Smooth muscle cell (in vitro differentiated cells): ENCODE measurements at regions not wholly inside any gene's neighbourhood (a gene's known extent, or its start where the extent isn't known, plus 50 kb on each side); places are given as distances from the start of the nearest gene placed in this dataset.

Source experiments
- DNase-seq: peaks from one replicate; lab custom pipeline; 2025; ENCODE audit not compliant: unreplicated experiment; lab: John Stamatoyannopoulos, UW
- H2AFZ ChIP-seq: fragments of 200-600 bp; sonication (generic); 2 replicates; pipeline ENCODE4 v1.6.0; 2016; ENCODE audit warnings: antibody characterized with exemption, low read depth, mild to moderate bottlenecking
- H3F3A ChIP-seq: fragments of 200-600 bp; sonication (generic); 2 replicates; pipeline ENCODE4 v1.6.0; 2017; ENCODE audit warnings: antibody characterized with exemption, low read depth
- H3K27ac ChIP-seq: fragments of 200-600 bp; sonication (generic); 2 replicates; pipeline ENCODE4 v1.5.1; 2016; ENCODE audit warnings: low read depth, mild to moderate bottlenecking
- H3K27me3 ChIP-seq: fragments of 200-600 bp; sonication (generic); 2 replicates; pipeline ENCODE4 v1.6.1; 2016; ENCODE audit warnings: low read depth, mild to moderate bottlenecking
- H3K36me3 ChIP-seq: fragments of 200-600 bp; sonication (generic); 2 replicates; pipeline ENCODE4 v1.5.1; 2016; ENCODE audit warnings: low read depth
- H3K4me1 ChIP-seq: fragments of 200-600 bp; sonication (generic); 2 replicates; pipeline ENCODE4 v1.5.1; 2016; ENCODE audit warnings: low read depth
- H3K4me2 ChIP-seq: fragments of 200-600 bp; sonication (generic); 2 replicates; pipeline ENCODE4 v1.6.0; 2016; ENCODE audit warnings: mild to moderate bottlenecking
- H3K4me3 ChIP-seq: fragments of 200-600 bp; sonication (generic); 2 replicates; pipeline ENCODE4 v1.5.1; 2016; ENCODE audit warnings: mild to moderate bottlenecking
- H3K79me2 ChIP-seq: fragments of 200-600 bp; sonication (generic); 2 replicates; pipeline ENCODE4 v1.6.0; 2016; ENCODE audit warnings: low read depth, mild to moderate bottlenecking
- H3K9ac ChIP-seq: fragments of 200-600 bp; sonication (generic); 2 replicates; pipeline ENCODE4 v1.6.0; 2016; ENCODE audit warnings: low read depth
- H3K9me3 ChIP-seq: fragments of 200-600 bp; sonication (generic); replicated peaks from 2 replicates; pipeline ENCODE4 v1.5.1; 2016; ENCODE audit warnings: low read depth
- H4K20me1 ChIP-seq: fragments of 200-600 bp; sonication (generic); 2 replicates; pipeline ENCODE4 v1.6.0; 2016; ENCODE audit warnings: low read depth
- CTCF ChIP-seq: fragments of 200-600 bp; sonication (generic); IDR thresholded peaks from 2 replicates; pipeline ENCODE4 v1.5.1; 2017; ENCODE audit warnings: borderline replicate concordance, mild to moderate bottlenecking, antibody characterized with exemption; ENCODE audit not compliant: insufficient read depth, poor library complexity, severe bottlenecking
- WGBS: methylation state at CpG from one replicate; pipeline ENCODE4 v1.1.7; 2016; ENCODE audit warnings: low lambda C conversion rate; 5-methylcytosine and 5-hydroxymethylcytosine counted together

DNA sequence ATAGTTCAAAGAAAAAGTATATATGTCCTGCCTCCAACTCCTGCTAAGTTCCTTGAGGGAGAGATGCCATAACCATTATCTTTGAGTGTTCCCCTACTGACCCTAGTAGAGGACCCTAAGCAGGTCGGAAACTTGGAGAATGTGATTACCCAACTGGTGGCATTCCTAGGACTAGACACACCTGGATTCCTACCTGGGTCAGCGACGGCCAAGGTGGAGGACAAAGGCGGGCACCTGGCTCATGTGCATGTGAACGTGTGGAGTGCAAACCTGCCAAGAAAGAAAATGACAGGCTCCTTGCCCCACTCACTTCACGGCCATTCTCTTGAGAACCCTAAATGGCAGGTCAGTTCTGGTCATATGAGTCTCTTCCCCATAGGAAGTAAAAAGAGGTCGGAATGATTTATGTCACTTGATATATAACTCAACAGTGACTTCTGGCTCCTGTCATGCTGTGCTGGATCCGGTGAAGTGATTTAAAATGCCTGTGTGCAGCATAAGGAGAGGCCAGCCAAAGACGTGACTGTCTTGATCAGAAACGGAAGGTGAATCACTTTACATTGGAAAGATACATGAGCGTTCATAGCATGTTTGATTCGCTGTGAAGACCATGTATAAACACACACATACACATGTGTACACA lies 371.6 kb downstream of the EIPR1 start:
- Histone ChIP-seq H2AFZ (no peak overlapping the region), H3F3A (no peaks in the 10 kb centered on the region), H3K4me1 (no peaks in the 10 kb centered on the region), H3K36me3 (no peaks in the 10 kb centered on the region), H3K4me2 (no peak overlapping the region), H3K79me2 (no peaks in the 10 kb centered on the region), H3K27me3 (peaks cover 48% of the 10 kb centered on the region), H3K9me3 (no peaks in the 10 kb centered on the region), H4K20me1 (no peaks in the 10 kb centered on the region), H3K9ac (no peak overlapping the region), H3K27ac (no peak overlapping the region), H3K4me3 (no peak overlapping the region)
- no peak for TF ChIP-seq CTCF
- 86% methylated on average over 12 of the region's 12 CpGs for WGBS
- DNase-seq = no peak

GRCh38 chr2:3001615-3002560 lies 375.7 kb downstream of the EIPR1 start:
- H2AFZ ChIP-seq = no peak overlapping the region
- no peaks in the 10 kb centered on the region for H3F3A ChIP-seq
- no peak overlapping the region for H3K27ac ChIP-seq
- H3K9ac ChIP-seq = no peak overlapping the region
- no peak overlapping the region for H3K4me3 ChIP-seq
- no peaks in the 10 kb centered on the region for H3K9me3 ChIP-seq
- 69% methylated on average over 18 of the region's 18 CpGs for WGBS
- TF ChIP-seq CTCF = peak; percentile 9
- H3K36me3 ChIP-seq = no peaks in the 10 kb centered on the region
- no peaks in the 10 kb centered on the region for H4K20me1 ChIP-seq
- peaks cover 35% of the 10 kb centered on the region for H3K27me3 ChIP-seq
- DNase-seq = no peak
- H3K4me1 ChIP-seq = no peaks in the 10 kb centered on the region
- H3K4me2 ChIP-seq = no peak overlapping the region
- no peaks in the 10 kb centered on the region for H3K79me2 ChIP-seq

DNA sequence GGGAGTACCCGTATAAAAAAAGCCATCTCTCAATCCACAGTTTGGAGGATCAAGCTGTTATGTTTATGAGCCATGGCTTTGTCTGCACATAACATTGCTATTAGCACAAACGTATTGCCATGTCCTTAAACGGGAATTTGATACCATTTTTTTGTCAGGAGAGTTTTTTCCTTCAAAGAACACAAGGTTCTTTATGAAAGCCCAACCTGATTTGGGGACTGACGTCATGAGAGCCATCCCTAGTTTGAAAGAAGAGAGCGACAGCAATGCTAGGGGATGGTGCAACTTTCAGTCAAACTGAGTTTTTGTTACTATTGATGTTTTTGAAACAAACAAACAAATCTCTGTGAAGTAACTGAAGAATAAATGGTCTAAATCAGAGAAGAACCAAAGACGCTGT lies 376.6 kb downstream of the EIPR1 start:
- Histone ChIP-seq H3K4me1 (no peaks in the 10 kb centered on the region), H4K20me1 (no peaks in the 10 kb centered on the region), H3K79me2 (no peaks in the 10 kb centered on the region), H3K9ac (no peak overlapping the region), H2AFZ (no peak overlapping the region), H3K27ac (no peak overlapping the region), H3K4me2 (no peak overlapping the region), H3K27me3 (peaks cover 29% of the 10 kb centered on the region), H3F3A (no peaks in the 10 kb centered on the region), H3K4me3 (no peak overlapping the region), H3K36me3 (no peaks in the 10 kb centered on the region), H3K9me3 (no peaks in the 10 kb centered on the region)
- 69% methylated on average over 6 of the region's 6 CpGs for WGBS
- DNase-seq = no peak
- TF ChIP-seq CTCF = no peak

- DNase-seq = no peak
- Histone ChIP-seq H3K4me1 (no peaks in the 10 kb centered on the region), H3K36me3 (no peaks in the 10 kb centered on the region), H4K20me1 (no peaks in the 10 kb centered on the region), H3K27me3 (peaks cover 27% of the 10 kb centered on the region), H3K79me2 (no peaks in the 10 kb centered on the region), H3K4me2 (no peak overlapping the region), H3K9me3 (no peaks in the 10 kb centered on the region), H3K9ac (no peak overlapping the region), H2AFZ (no peak overlapping the region), H3K27ac (no peak overlapping the region), H3K4me3 (no peak overlapping the region), H3F3A (no peaks in the 10 kb centered on the region)
- WGBS = 79% methylated on average over 8 of the region's 8 CpGs
- no peak for TF ChIP-seq CTCF
Observed at GRCh38 chr2:3000125-3000524, 377.5 kb downstream of the EIPR1 start.
